HG03064 (cell line): ENCODE measurements at regions not wholly inside any gene's neighbourhood (a gene's known extent, or its start where the extent isn't known, plus 50 kb on each side); places are given as distances from the start of the nearest gene placed in this dataset.
"Not testable (repeated sequence)": the region's sequence is repeated elsewhere in the genome, so short reads cannot be mapped to it uniquely, and the experiment has no call there.

ENCODE experiments used
- ATAC-seq: cut with Tn5 transposase; IDR thresholded peaks from one replicate; pipeline ENCODE4 v1.9.1; 2021; ENCODE audit warnings: low read depth; ENCODE audit not compliant: unreplicated experiment

- ATAC-seq = not testable (repeated sequence)
These were observed 294.6 kb downstream of the CCDC74A start for GRCh38 chr2:131822237-131822721.

- not testable (repeated sequence) for ATAC-seq
These were observed 295.4 kb downstream of the CCDC74A start for GRCh38 chr2:131823058-131823457.

- not testable (repeated sequence) for ATAC-seq
These were observed 297.3 kb downstream of the CCDC74A start for GRCh38 chr2:131824986-131825385.

GRCh38 chr2:131827481-131828163, 299.9 kb downstream of the CCDC74A start:
- no peak for ATAC-seq

- no peak for ATAC-seq
These were observed 300.5 kb downstream of the CCDC74A start for GRCh38 chr2:131828164-131828561.

- not testable (repeated sequence) for ATAC-seq
These were observed 301.2 kb downstream of the CCDC74A start for GRCh38 chr2:131828633-131829455.

- ATAC-seq = not testable (repeated sequence)
These were observed 302.0 kb downstream of the CCDC74A start for GRCh38 chr2:131829456-131830241.

GRCh38 chr2:131830242-131830945, 302.7 kb downstream of the CCDC74A start:
- not testable (repeated sequence) for ATAC-seq

- ATAC-seq = not testable (repeated sequence)
These were observed 303.2 kb downstream of the CCDC74A start for GRCh38 chr2:131830946-131831310.

- ATAC-seq = not testable (repeated sequence)
These were observed 303.9 kb downstream of the CCDC74A start for GRCh38 chr2:131831450-131832208.

GRCh38 chr2:131832209-131832780, 304.6 kb downstream of the CCDC74A start:
- not testable (repeated sequence) for ATAC-seq

GRCh38 chr2:131832917-131833316, 305.2 kb downstream of the CCDC74A start:
- ATAC-seq = not testable (repeated sequence)

- not testable (repeated sequence) for ATAC-seq
These were observed 305.9 kb downstream of the CCDC74A start for GRCh38 chr2:131833367-131834202.

GRCh38 chr2:131834203-131835020, 306.7 kb downstream of the CCDC74A start:
- ATAC-seq = not testable (repeated sequence)

- not testable (repeated sequence) for ATAC-seq
These were observed 307.3 kb downstream of the CCDC74A start for GRCh38 chr2:131835022-131835421.

- ATAC-seq = no peak
These were observed 308.0 kb downstream of the CCDC74A start for GRCh38 chr2:131835621-131836091.

- ATAC-seq = not testable (repeated sequence)
These were observed 308.4 kb downstream of the CCDC74A start for GRCh38 chr2:131836116-131836515.
